GM10266 (cell line): ENCODE measurements at regions not wholly inside any gene's neighbourhood (a gene's known extent, or its start where the extent isn't known, plus 50 kb on each side); places are given as distances from the start of the nearest gene placed in this dataset.

Experiments used
- DNase-seq: peaks from one replicate; pipeline ENCODE4 v3.0.0; 2012; ENCODE audit errors: extremely low spot score
- TF ChIP-seq, protein P1 (sequence below): IDR thresholded peaks from 2 replicates; pipeline ENCODE4 v1.5.1; 2012; ENCODE audit warnings: mild to moderate bottlenecking, low read depth; ENCODE audit not compliant: control insufficient read depth, insufficient read depth; ENCODE audit errors: missing control alignments

GRCh38 chr12:4106621-4107020 lies 166.9 kb upstream of the CCND2 start:
- TF ChIP-seq, protein P1, sequence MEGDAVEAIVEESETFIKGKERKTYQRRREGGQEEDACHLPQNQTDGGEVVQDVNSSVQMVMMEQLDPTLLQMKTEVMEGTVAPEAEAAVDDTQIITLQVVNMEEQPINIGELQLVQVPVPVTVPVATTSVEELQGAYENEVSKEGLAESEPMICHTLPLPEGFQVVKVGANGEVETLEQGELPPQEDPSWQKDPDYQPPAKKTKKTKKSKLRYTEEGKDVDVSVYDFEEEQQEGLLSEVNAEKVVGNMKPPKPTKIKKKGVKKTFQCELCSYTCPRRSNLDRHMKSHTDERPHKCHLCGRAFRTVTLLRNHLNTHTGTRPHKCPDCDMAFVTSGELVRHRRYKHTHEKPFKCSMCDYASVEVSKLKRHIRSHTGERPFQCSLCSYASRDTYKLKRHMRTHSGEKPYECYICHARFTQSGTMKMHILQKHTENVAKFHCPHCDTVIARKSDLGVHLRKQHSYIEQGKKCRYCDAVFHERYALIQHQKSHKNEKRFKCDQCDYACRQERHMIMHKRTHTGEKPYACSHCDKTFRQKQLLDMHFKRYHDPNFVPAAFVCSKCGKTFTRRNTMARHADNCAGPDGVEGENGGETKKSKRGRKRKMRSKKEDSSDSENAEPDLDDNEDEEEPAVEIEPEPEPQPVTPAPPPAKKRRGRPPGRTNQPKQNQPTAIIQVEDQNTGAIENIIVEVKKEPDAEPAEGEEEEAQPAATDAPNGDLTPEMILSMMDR = no peak
- no peak for DNase-seq

GRCh38 chr12:4104722-4105244 lies 168.8 kb upstream of the CCND2 start:
- no peak for DNase-seq
- TF ChIP-seq, protein P1 = no peak

- TF ChIP-seq, protein P1 = no peak
- DNase-seq = no peak
Observed at GRCh38 chr12:4099276-4099675, 174.3 kb upstream of the CCND2 start.

- TF ChIP-seq, protein P1 = no peak
- DNase-seq = no peak
Observed at GRCh38 chr12:4091016-4091743, 182.4 kb upstream of the CCND2 start.

DNA sequence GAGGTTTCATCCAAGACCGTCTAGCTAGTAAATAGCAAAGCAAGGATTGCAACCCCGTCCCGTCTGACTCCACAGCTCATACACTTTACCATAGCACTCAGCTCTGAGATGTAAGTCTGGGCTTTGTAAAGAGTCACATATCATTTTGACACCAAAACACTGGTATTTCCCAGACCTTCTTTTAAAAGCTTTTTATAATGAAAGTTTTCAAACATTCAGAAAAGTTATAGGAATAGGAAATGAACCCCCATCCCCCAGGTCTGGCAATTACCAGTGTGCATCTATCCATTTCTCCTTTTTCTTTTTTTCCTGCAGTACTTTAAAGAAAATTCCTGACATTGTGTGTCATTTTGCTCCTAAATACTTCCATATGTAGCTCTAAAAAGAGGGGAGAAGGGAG lies 183.6 kb upstream of the CCND2 start:
- no peak for DNase-seq
- TF ChIP-seq, protein P1 = no peak

- TF ChIP-seq, protein P1 = no peak
- no peak for DNase-seq
Observed at GRCh38 chr12:4089121-4089606, 184.4 kb upstream of the CCND2 start.

GRCh38 chr12:4088451-4088850 lies 185.1 kb upstream of the CCND2 start:
- DNase-seq = no peak
- TF ChIP-seq, protein P1 = no peak
